Fibroblast of lung (primary cell): ENCODE measurements at regions not wholly inside any gene's neighbourhood (a gene's known extent, or its start where the extent isn't known, plus 50 kb on each side); places are given as distances from the start of the nearest gene placed in this dataset.

Experiments used
- DNase-seq, 2 donors: peaks; one replicate each; pipeline versions ENCODE4 v3.0.0 to v3.0.0-alpha.2; 2010; ENCODE audit warnings: low read depth in 2 of 2
- H2AFZ ChIP-seq: 2 replicates; pipeline ENCODE4 v1.5.1; 2012; ENCODE audit warnings: low read length, control low read depth, inconsistent platforms
- H3K27ac ChIP-seq: 2 replicates; pipeline ENCODE4 v1.5.1; 2011; ENCODE audit warnings: low read length, control low read depth; ENCODE audit not compliant: insufficient read depth
- H3K27me3 ChIP-seq: 2 replicates; pipeline ENCODE4 v1.5.1; 2011; ENCODE audit warnings: mild to moderate bottlenecking, low read length; ENCODE audit not compliant: control insufficient read depth, insufficient read depth
- H3K36me3 ChIP-seq: 2 replicates; pipeline ENCODE4 v1.5.1; 2011; ENCODE audit warnings: low read length; ENCODE audit not compliant: control insufficient read depth, insufficient read depth
- H3K4me1 ChIP-seq: 2 replicates; pipeline ENCODE4 v1.5.1; 2011; ENCODE audit warnings: low read length; ENCODE audit not compliant: control insufficient read depth, insufficient read depth; ENCODE audit errors: extremely low read depth
- H3K4me2 ChIP-seq: 2 replicates; pipeline ENCODE4 v1.5.1; 2011; ENCODE audit warnings: low read length, control low read depth; ENCODE audit not compliant: insufficient read depth; ENCODE audit errors: extremely low read depth
- H3K4me3 ChIP-seq, 4 experiments: fragments of 200-600 bp in 1 of 4; sonication (generic) in 1 of 4; replicated peaks in 1 of 4; 2 replicates each; pipeline ENCODE4 v1.5.1; 2011 to 2016; ENCODE audit warnings: low read length in 4 of 4, low read depth in 3 of 4, mild to moderate bottlenecking in 3 of 4, control low read depth in 2 of 4, inconsistent platforms in 1 of 4, mixed read lengths in 1 of 4; ENCODE audit not compliant: insufficient read depth in 1 of 4; ENCODE audit errors: control extremely low read depth in 1 of 4
- H3K79me2 ChIP-seq: 2 replicates; pipeline ENCODE4 v1.5.1; 2012; ENCODE audit warnings: mild to moderate bottlenecking, low read length, inconsistent platforms; ENCODE audit not compliant: control insufficient read depth, insufficient read depth
- H3K9ac ChIP-seq: 2 replicates; pipeline ENCODE4 v1.5.1; 2011; ENCODE audit warnings: mild to moderate bottlenecking, low read length, control low read depth; ENCODE audit not compliant: insufficient read depth
- H3K9me3 ChIP-seq: 2 replicates; pipeline ENCODE4 v1.5.1; 2012; ENCODE audit warnings: low read depth, low read length; ENCODE audit not compliant: control insufficient read depth, insufficient read depth
- H4K20me1 ChIP-seq: 2 replicates; pipeline ENCODE4 v1.5.1; 2011; ENCODE audit warnings: low read length; ENCODE audit not compliant: control insufficient read depth, insufficient read depth; ENCODE audit errors: extremely low read depth
- CTCF ChIP-seq, 2 donors: IDR thresholded peaks in 1 of 2; conservative IDR thresholded peaks in 1 of 2; 1 replicate in 1 of 2; 2 replicates in 1 of 2; pipeline ENCODE4 v1.5.1; 2011 to 2012; ENCODE audit warnings: low read length in 2 of 2, control low read depth in 1 of 2, inconsistent platforms in 1 of 2, low read depth in 1 of 2, mild to moderate bottlenecking in 1 of 2
- EZH2 ChIP-seq: IDR thresholded peaks from 2 replicates; pipeline ENCODE4 v1.5.1; 2012; ENCODE audit warnings: low read length, control low read depth, mild to moderate bottlenecking; ENCODE audit errors: missing control alignments

- Histone ChIP-seq H3K4me3 (no peak overlapping the region), H3K9me3 (no peaks in the 10 kb centered on the region), H3K79me2 (no peaks in the 10 kb centered on the region), H3K9ac (no peak overlapping the region), H2AFZ (no peak overlapping the region), H3K27ac (no peak overlapping the region), H3K36me3 (no peaks in the 10 kb centered on the region), H3K27me3 (no peaks in the 10 kb centered on the region), H3K4me2 (no peak overlapping the region), H3K4me1 (peaks cover 20% of the 10 kb centered on the region), H4K20me1 (no peaks in the 10 kb centered on the region)
- no peak for DNase-seq
- TF ChIP-seq EZH2 (no peak), CTCF (conservative IDR thresholded peaks at IDR 0.05 in 1 of 2, IDR thresholded peaks at IDR 0.05 in 1 of 2; ENCODE audit: low read depth in 1 of 2, low read length in 2 of 2) (no peak)
Observed at GRCh38 chr9:99432075-99432474, 210.0 kb downstream of the SEC61B start.

- H3K9ac ChIP-seq = no peak overlapping the region
- H3K36me3 ChIP-seq = no peaks in the 10 kb centered on the region
- no peak overlapping the region for H2AFZ ChIP-seq
- no peaks in the 10 kb centered on the region for H3K27me3 ChIP-seq
- H3K9me3 ChIP-seq = no peaks in the 10 kb centered on the region
- no peaks in the 10 kb centered on the region for H4K20me1 ChIP-seq
- TF ChIP-seq CTCF (conservative IDR thresholded peaks at IDR 0.05 in 1 of 2, IDR thresholded peaks at IDR 0.05 in 1 of 2; ENCODE audit: low read depth in 1 of 2, low read length in 2 of 2) = no peak
- TF ChIP-seq EZH2 = no peak
- peaks cover 20% of the 10 kb centered on the region for H3K4me1 ChIP-seq
- no peak overlapping the region for H3K4me2 ChIP-seq
- H3K27ac ChIP-seq = peak overlapping the region; percentile 77
- no peak overlapping the region for H3K4me3 ChIP-seq
- no peaks in the 10 kb centered on the region for H3K79me2 ChIP-seq
- DNase-seq = no peak
Observed at GRCh38 chr9:99433095-99433494, 211.0 kb downstream of the SEC61B start.

DNA sequence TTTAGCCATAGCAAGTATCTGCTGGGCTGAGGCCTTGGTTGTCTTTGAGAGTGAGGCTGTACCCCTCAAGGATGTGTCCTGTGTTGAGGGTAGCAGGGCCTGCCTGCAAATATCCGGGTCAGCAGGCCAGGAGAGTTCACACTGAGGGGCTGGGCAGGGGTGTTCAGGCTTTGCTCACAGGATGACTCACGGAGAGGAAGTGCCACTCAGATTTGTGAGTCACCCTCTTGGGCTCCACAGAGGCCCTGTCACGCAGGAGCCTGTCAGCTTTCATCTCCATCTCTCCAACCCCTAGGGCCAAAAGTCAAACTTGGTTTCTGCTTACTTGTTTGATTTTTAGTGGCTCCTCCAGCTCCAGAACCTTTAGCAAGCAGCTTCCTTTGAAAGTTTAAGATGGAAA, 211.5 kb downstream of the SEC61B start:
- Histone ChIP-seq H3K36me3 (no peaks in the 10 kb centered on the region), H3K27ac (peak overlapping the region; percentile 77), H2AFZ (no peak overlapping the region), H3K4me1 (peaks cover 20% of the 10 kb centered on the region), H3K9me3 (no peaks in the 10 kb centered on the region), H3K9ac (no peak overlapping the region), H3K79me2 (no peaks in the 10 kb centered on the region), H3K4me2 (no peak overlapping the region), H4K20me1 (no peaks in the 10 kb centered on the region), H3K27me3 (no peaks in the 10 kb centered on the region), H3K4me3 (no peak overlapping the region)
- peak; percentile 86 to 89 for DNase-seq
- TF ChIP-seq CTCF (conservative IDR thresholded peaks at IDR 0.05 in 1 of 2, IDR thresholded peaks at IDR 0.05 in 1 of 2; ENCODE audit: low read depth in 1 of 2, low read length in 2 of 2) = no peak
- TF ChIP-seq EZH2 = no peak
